ENCODE measurements at regions not wholly inside any gene's neighbourhood (a gene's known extent, or its start where the extent isn't known, plus 50 kb on each side); places are given as distances from the start of the nearest gene placed in this dataset.
A peak's percentile ranks its signal among the peaks of the same experiment; 100 is the strongest.

- TF ChIP-seq, protein P1, sequence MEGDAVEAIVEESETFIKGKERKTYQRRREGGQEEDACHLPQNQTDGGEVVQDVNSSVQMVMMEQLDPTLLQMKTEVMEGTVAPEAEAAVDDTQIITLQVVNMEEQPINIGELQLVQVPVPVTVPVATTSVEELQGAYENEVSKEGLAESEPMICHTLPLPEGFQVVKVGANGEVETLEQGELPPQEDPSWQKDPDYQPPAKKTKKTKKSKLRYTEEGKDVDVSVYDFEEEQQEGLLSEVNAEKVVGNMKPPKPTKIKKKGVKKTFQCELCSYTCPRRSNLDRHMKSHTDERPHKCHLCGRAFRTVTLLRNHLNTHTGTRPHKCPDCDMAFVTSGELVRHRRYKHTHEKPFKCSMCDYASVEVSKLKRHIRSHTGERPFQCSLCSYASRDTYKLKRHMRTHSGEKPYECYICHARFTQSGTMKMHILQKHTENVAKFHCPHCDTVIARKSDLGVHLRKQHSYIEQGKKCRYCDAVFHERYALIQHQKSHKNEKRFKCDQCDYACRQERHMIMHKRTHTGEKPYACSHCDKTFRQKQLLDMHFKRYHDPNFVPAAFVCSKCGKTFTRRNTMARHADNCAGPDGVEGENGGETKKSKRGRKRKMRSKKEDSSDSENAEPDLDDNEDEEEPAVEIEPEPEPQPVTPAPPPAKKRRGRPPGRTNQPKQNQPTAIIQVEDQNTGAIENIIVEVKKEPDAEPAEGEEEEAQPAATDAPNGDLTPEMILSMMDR (IDR thresholded peaks at IDR 0.05; ENCODE audit: insufficient read depth, low read length, poor library complexity, severe bottlenecking): no peak
- Histone ChIP-seq H3K36me3 (ENCODE audit: control insufficient read depth, insufficient read depth, low read length) (no peaks in the 10 kb centered on the region), H3K4me3 (replicated peaks; ENCODE audit: low read depth, low read length) (no peak overlapping the region), H3K27me3 (replicated peaks; ENCODE audit: control insufficient read depth, insufficient read depth, low read length) (no peaks in the 10 kb centered on the region)
- no peak for DNase-seq (ENCODE audit: extremely low read depth, insufficient read length)
These were observed 273.2 kb upstream of the PAPPA start for GRCh38 chr9:115880221-115880885.

DNA sequence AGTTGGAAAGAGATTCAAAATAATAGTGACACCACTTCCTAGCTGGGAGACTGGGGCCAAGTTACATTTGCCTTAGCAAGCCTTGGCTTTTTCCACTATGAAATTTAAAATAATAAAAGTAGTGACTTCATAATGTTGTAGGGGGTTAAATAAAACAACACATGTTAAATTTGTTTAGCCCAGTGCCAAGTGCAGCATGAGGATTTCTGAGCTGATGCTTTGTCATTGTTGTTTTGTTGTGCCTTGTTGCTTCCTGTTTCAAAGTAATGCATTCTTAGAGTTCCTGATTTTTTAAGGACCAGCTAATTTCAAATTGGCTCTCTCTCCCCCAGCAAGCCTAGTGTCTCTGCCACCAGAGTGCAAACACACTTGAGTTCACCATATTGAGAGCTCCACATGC is 270.7 kb upstream of the PAPPA start:
- Histone ChIP-seq H3K4me3 (replicated peaks; ENCODE audit: low read depth, low read length) (no peak overlapping the region), H3K36me3 (ENCODE audit: control insufficient read depth, insufficient read depth, low read length) (no peaks in the 10 kb centered on the region), H3K27me3 (replicated peaks; ENCODE audit: control insufficient read depth, insufficient read depth, low read length) (no peaks in the 10 kb centered on the region)
- TF ChIP-seq, protein P1 (IDR thresholded peaks at IDR 0.05; ENCODE audit: insufficient read depth, low read length, poor library complexity, severe bottlenecking): no peak
- no peak for DNase-seq (ENCODE audit: extremely low read depth, insufficient read length)

DNA sequence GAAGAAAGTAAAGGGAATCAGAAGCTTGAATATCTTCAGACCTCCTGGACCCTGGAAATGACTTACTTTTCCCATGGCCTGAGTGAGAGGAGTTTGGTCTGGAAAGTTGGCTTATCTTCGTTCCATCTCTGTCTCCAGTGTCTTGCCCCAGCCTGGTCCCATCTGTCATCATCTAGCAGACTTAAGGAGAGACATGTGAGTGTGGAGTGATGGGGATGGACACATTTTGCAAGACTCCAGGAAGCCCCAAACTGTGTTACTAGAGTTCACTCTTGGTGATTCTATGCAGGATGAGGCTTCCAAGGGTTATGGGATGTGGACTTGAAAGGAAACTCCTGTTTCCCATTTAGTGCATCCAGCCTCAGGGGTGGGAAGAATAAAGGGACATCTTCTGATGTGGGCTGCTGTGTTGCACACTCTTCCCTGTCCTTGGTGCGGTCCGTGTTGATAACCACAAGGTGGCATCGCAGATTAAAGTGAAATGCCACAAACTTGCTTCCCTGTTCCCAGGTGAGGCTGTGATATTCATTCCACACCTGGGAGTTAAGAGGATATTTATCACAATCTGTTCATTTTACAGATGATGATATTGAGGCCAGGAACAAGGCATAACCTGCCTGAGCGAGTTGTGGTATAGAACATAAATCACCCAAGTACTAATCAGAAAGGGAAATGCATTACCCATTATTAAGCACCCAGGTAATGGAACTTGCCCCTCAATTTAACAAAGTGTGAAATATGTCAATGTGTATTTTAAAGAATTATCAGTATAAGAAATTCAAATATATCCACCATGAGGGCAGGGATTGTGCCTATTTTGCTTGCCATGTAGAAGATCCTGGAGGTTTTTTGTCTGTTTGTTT is 269.9 kb upstream of the PAPPA start:
- TF ChIP-seq, protein P1 (IDR thresholded peaks at IDR 0.05; ENCODE audit: insufficient read depth, low read length, poor library complexity, severe bottlenecking): peak; percentile 37
- DNase-seq (ENCODE audit: extremely low read depth, insufficient read length): no peak
- no peak overlapping the region for H3K4me3 ChIP-seq (replicated peaks; ENCODE audit: low read depth, low read length)
- no peaks in the 10 kb centered on the region for H3K36me3 ChIP-seq (ENCODE audit: control insufficient read depth, insufficient read depth, low read length)
- no peaks in the 10 kb centered on the region for H3K27me3 ChIP-seq (replicated peaks; ENCODE audit: control insufficient read depth, insufficient read depth, low read length)

DNA sequence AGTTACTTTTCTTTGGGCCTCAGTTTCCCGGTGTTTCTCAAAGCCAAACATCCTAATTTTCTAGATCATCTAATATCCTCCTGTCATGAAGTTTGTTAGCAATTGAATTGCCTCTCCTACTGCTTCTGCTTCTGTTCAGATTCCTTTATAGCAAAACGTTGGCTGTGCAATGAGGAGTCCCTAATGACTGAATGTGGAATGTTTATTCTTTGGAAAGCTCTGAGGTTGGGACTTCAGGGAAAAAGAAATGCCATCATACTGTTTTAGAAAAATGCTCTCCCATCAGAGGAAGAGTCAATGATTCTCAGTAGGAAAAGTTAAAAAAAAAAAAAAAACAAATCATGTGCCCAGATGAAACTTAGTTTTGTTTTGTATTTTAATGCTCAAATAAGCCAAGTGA is 268.7 kb upstream of the PAPPA start:
- DNase-seq (ENCODE audit: extremely low read depth, insufficient read length): no peak
- H3K36me3 ChIP-seq (ENCODE audit: control insufficient read depth, insufficient read depth, low read length): no peaks in the 10 kb centered on the region
- TF ChIP-seq, protein P1 (IDR thresholded peaks at IDR 0.05; ENCODE audit: insufficient read depth, low read length, poor library complexity, severe bottlenecking): no peak

DNA sequence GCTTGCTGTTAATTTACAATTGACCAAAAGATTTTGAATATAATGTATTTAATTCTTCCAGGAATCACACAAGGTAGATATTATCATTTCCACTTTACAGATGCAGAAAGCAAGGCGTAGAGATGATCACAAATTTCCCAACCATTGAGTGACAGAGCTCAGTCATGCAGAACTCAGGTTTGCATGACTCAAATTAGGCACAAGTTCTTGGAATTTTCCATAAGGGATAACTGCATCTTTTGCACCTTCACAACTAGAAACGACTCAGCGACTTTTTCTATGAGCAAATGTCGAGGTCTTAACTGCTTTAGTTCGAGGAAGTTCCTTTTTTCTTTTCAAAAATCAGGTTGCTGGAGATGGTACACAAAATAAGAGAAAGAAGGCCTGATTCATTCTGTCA is 265.5 kb upstream of the PAPPA start:
- Histone ChIP-seq H3K4me3 (replicated peaks; ENCODE audit: low read depth, low read length) (no peak overlapping the region), H3K27me3 (replicated peaks; ENCODE audit: control insufficient read depth, insufficient read depth, low read length) (no peaks in the 10 kb centered on the region), H3K36me3 (ENCODE audit: control insufficient read depth, insufficient read depth, low read length) (no peaks in the 10 kb centered on the region)
- no peak for DNase-seq (ENCODE audit: extremely low read depth, insufficient read length)
- TF ChIP-seq, protein P1 (IDR thresholded peaks at IDR 0.05; ENCODE audit: insufficient read depth, low read length, poor library complexity, severe bottlenecking): no peak

More for the DNA sequence above, 268.7 kb upstream of the PAPPA start:
- Histone ChIP-seq H3K4me3 (replicated peaks; ENCODE audit: low read depth, low read length) (no peak overlapping the region), H3K27me3 (replicated peaks; ENCODE audit: control insufficient read depth, insufficient read depth, low read length) (no peaks in the 10 kb centered on the region)

Data from GM06990 (cell line).